ENCODE measurements at regions not wholly inside any gene's neighbourhood (a gene's known extent, or its start where the extent isn't known, plus 50 kb on each side); places are given as distances from the start of the nearest gene placed in this dataset.

DNA sequence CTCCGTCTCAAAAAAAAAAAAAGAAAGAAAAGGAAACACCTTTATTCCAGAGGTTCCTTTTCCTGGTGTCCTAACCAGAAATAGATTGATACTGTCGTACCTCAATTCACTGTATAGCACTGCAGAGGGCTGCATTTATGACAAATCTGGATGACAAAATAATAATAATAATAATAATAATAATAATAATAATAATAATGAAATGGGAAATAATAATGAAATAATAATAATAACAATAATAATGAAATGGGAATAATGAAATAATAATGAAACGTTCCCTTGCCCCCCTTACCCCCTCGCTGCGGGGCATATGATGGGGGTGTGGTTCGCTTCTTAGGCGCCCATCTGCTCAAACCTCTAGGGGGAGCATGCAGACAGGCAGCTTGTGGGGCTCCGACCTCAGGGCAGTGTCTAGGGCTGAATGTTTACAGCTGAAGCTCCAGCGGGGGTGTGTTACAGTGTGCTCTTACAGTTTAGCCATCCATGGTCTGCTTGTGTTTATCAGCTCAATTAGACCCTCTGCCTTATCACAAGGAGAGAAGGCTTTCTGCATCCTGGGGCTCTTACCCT lies 1088.3 kb upstream of the SEL1L start:
- H3K36me3 ChIP-seq: no peaks in the 10 kb centered on the region
- no peak overlapping the region for H3K27ac ChIP-seq
- no peaks in the 10 kb centered on the region for H3K27me3 ChIP-seq
- intact Hi-C loops (cut with DNase I): no loop called here
- H3K4me3 ChIP-seq (replicated peaks in 1 of 3): no peak overlapping the region
- 90 to 91% methylated on average over 9 of the region's 9 CpGs for WGBS, 2 donors
- no peaks in the 10 kb centered on the region for H3K9me3 ChIP-seq
- H3K4me1 ChIP-seq: no peaks in the 10 kb centered on the region
- TF ChIP-seq, protein P1, sequence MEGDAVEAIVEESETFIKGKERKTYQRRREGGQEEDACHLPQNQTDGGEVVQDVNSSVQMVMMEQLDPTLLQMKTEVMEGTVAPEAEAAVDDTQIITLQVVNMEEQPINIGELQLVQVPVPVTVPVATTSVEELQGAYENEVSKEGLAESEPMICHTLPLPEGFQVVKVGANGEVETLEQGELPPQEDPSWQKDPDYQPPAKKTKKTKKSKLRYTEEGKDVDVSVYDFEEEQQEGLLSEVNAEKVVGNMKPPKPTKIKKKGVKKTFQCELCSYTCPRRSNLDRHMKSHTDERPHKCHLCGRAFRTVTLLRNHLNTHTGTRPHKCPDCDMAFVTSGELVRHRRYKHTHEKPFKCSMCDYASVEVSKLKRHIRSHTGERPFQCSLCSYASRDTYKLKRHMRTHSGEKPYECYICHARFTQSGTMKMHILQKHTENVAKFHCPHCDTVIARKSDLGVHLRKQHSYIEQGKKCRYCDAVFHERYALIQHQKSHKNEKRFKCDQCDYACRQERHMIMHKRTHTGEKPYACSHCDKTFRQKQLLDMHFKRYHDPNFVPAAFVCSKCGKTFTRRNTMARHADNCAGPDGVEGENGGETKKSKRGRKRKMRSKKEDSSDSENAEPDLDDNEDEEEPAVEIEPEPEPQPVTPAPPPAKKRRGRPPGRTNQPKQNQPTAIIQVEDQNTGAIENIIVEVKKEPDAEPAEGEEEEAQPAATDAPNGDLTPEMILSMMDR (IDR thresholded peaks at IDR 0.05): no peak
- no peak for TF ChIP-seq POLR2A (IDR thresholded peaks at IDR 0.05)
- no peak for DNase-seq

DNA sequence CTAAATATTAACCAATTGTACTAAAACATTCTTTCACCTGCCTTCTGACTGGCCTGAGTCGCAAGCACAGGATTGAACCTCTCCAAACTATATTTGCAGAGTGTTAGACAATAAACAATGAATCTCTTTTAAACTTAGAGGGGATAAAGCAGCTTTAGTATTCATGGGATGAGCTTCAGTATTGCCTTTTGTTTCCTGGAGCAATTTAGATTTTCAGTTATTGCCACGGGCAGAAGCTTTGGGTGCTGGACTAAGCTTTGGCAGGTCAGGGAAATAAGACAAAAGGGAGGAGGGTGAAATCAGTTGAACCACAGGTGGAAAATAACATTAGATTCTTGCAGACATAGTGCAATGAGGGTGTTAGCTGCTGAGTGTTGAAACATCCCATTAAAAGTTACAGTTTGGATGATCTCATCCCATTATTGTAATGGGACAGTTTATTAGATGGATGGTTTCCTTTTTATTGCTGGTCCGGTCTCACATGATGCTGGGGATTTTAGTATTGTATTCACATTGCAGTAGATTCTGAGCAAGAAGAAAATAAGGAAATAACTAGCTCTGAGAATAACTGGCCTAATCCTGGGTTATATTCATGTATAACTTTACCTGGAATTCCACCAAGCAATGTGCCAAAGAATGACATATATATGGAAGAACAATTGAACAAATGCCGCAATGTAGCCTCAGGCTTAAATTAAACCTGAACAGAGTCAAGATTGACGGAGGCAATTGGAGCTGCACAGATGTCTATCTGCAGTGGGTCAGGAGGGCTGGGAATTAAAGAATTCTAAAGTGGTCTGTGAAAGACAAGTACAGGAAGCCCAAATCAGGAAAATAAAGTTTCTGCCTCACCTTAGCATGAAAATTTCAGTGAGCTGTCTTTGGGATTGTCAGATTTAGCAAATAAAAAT lies 1092.8 kb upstream of the SEL1L start:
- H3K36me3 ChIP-seq: no peaks in the 10 kb centered on the region
- no peaks in the 10 kb centered on the region for H3K27me3 ChIP-seq
- no peaks in the 10 kb centered on the region for H3K4me1 ChIP-seq
- no peak for TF ChIP-seq POLR2A (IDR thresholded peaks at IDR 0.05)
- TF ChIP-seq, protein P1 (IDR thresholded peaks at IDR 0.05): no peak
- DNase-seq: no peak
- 79 to 90% methylated on average over 5 of the region's 5 CpGs for WGBS, 2 donors
- H3K9me3 ChIP-seq: no peaks in the 10 kb centered on the region
- H3K27ac ChIP-seq: no peak overlapping the region
- no peak overlapping the region for H3K4me3 ChIP-seq (replicated peaks in 1 of 3)
- intact Hi-C loops (cut with DNase I): no loop called here

DNA sequence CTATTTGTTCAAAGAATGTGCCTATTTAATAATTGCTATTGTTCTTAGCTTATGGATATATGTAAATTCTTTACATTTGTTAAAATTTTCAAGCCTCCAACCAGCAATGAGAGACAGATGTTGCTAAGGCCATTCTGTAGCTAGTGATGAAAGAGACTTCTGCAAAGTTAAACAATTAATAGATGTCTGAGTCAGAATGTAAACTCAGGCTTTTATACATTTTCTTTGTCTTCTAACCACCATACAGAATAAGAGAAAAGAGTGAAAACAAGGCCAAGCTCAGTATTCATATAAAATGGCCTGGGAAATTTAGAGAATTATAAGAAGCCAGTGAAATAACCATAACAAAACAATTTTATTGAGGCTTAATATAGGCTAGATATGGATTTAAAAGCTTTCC lies 1102.3 kb upstream of the SEL1L start:
- no peak for TF ChIP-seq POLR2A (IDR thresholded peaks at IDR 0.05)
- TF ChIP-seq, protein P1 (IDR thresholded peaks at IDR 0.05): no peak
- Histone ChIP-seq H3K27me3 (no peaks in the 10 kb centered on the region), H3K4me1 (no peaks in the 10 kb centered on the region), H3K36me3 (no peaks in the 10 kb centered on the region), H3K4me3 (replicated peaks in 1 of 3) (no peak overlapping the region), H3K9me3 (no peaks in the 10 kb centered on the region), H3K27ac (no peak overlapping the region)
- intact Hi-C loops (cut with DNase I): no loop called here
- no peak for DNase-seq

DNA sequence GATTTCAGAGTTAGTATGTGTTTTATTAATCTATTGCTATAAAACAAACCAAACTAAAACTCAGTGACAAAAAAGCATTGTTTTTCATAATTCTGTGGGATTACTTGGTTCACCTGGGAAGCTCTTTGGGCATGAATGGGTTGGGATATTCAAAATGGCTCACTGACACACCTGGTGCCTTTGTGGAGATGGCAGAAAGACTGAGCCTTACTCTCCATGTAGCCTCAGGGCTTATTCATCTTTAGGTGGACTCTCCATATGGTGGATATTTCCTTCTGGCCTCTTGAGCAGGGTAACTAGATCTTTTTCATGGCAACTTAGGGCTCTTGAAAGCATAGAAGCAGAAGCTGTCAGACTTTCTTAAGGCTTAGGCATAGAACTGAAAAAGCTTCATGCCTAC lies 1102.8 kb upstream of the SEL1L start:
- Histone ChIP-seq H3K4me3 (replicated peaks in 1 of 3) (no peak overlapping the region), H3K4me1 (no peaks in the 10 kb centered on the region), H3K9me3 (no peaks in the 10 kb centered on the region), H3K27me3 (no peaks in the 10 kb centered on the region), H3K27ac (no peak overlapping the region), H3K36me3 (no peaks in the 10 kb centered on the region)
- intact Hi-C loops (cut with DNase I): no loop called here
- no peak for TF ChIP-seq POLR2A (IDR thresholded peaks at IDR 0.05)
- TF ChIP-seq, protein P1 (IDR thresholded peaks at IDR 0.05): no peak
- no peak for DNase-seq

DNA sequence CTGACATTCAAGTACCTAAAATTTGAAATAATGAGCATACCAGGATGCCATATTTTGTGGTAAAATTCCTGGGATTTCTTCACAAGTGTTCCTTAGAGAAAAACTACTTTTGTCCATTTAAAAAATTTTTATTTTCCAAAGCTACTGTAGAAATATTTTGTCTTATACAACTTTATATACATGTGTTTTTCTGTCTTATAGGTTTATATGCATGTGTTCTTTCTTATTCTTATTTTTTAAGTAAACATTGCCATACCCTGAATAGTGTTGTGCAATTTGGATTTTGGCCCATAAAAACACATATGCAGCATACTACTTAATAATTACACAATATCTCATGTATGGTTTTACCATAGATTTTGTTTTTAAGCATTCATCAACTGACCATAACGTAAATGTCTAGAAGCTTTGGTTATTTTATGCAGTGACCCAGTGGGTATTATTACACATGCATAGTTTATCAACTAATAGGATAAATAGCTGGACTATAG lies 1107.4 kb upstream of the SEL1L start:
- no peak for TF ChIP-seq POLR2A (IDR thresholded peaks at IDR 0.05)
- TF ChIP-seq, protein P1 (IDR thresholded peaks at IDR 0.05): no peak
- H3K9me3 ChIP-seq: no peaks in the 10 kb centered on the region
- H3K27me3 ChIP-seq: no peaks in the 10 kb centered on the region
- H3K27ac ChIP-seq: no peak overlapping the region
- DNase-seq: no peak
- no peaks in the 10 kb centered on the region for H3K36me3 ChIP-seq
- no peaks in the 10 kb centered on the region for H3K4me1 ChIP-seq
- no peak overlapping the region for H3K4me3 ChIP-seq (replicated peaks in 1 of 3)
- intact Hi-C loops (cut with DNase I): no loop called here
- 86 to 94% methylated on average over 1 of the region's 1 CpG for WGBS, 2 donors
